Thyroid gland (tissue), 4 donors: ENCODE measurements at regions not wholly inside any gene's neighbourhood (a gene's known extent, or its start where the extent isn't known, plus 50 kb on each side); places are given as distances from the start of the nearest gene placed in this dataset.

Experiments used
- DNase-seq, 2 donors: peaks; one replicate each; pipeline ENCODE4 v3.0.0-alpha.2; 2019
- H3K27ac ChIP-seq, 3 donors: fragments of 200-600 bp; sonication (generic); 1 replicate in 2 of 3; 2 replicates in 1 of 3; pipeline ENCODE4 v1.5.1; 2016 to 2019; ENCODE audit warnings: mild to moderate bottlenecking in 1 of 3, moderate library complexity in 1 of 3
- H3K27me3 ChIP-seq: fragments of 200-600 bp; sonication (generic); one replicate; pipeline ENCODE4 v1.5.1; 2019
- H3K36me3 ChIP-seq, 2 donors: fragments of 200-600 bp; sonication (generic); one replicate each; pipeline ENCODE4 v1.5.1; 2016 to 2019
- H3K4me1 ChIP-seq, 2 donors: fragments of 200-600 bp; sonication (generic); one replicate each; pipeline ENCODE4 v1.5.1; 2017 to 2019
- H3K4me3 ChIP-seq, 3 donors: fragments of 200-600 bp; sonication (generic); replicated peaks in 1 of 3; 1 replicate in 2 of 3; 2 replicates in 1 of 3; pipeline ENCODE4 v1.5.1; 2016; ENCODE audit warnings: mild to moderate bottlenecking in 1 of 3
- H3K9me3 ChIP-seq: fragments of 200-600 bp; sonication (generic); one replicate; pipeline ENCODE4 v1.5.1; 2017
- CTCF ChIP-seq, 6 experiments: fragments of 200-600 bp in 3 of 6; fragments of 450-650 bp in 3 of 6; sonication (generic) in 3 of 6; IDR thresholded peaks; one replicate each; pipeline ENCODE4 v1.5.1; 2016 to 2019; ENCODE audit warnings: antibody characterized with exemption in 6 of 6, mild to moderate bottlenecking in 2 of 6, inconsistent platforms in 1 of 6, moderate library complexity in 1 of 6
- POLR2A ChIP-seq, 2 donors: fragments of 450-650 bp; IDR thresholded peaks; one replicate each; pipeline ENCODE4 v1.6.1; 2017; ENCODE audit warnings: antibody characterized with exemption in 2 of 2, mild to moderate bottlenecking in 2 of 2, moderate library complexity in 1 of 2
- WGBS, 2 donors: methylation state at CpG; one replicate each; pipeline ENCODE4 v1.1.5; 2017; 5-methylcytosine and 5-hydroxymethylcytosine counted together
- intact Hi-C: fragments of 100-400 bp; cut with DNase I; formaldehyde crosslinking; loops from one replicate; pipeline ENCODE4 v1.15.1; 2023

- H3K27ac ChIP-seq = no peak overlapping the region
- TF ChIP-seq CTCF (IDR thresholded peaks at IDR 0.05) (no peak), POLR2A (IDR thresholded peaks at IDR 0.05) (no peak)
- no peak for DNase-seq
- intact Hi-C loops = no loop called here
- no peak overlapping the region for H3K4me3 ChIP-seq
- H3K36me3 ChIP-seq = no peaks in the 10 kb centered on the region
- WGBS, 2 donors = 89 to 95% methylated on average over 2 of the region's 2 CpGs
- H3K4me1 ChIP-seq = no peaks in the 10 kb centered on the region
- no peaks in the 10 kb centered on the region for H3K27me3 ChIP-seq
- no peaks in the 10 kb centered on the region for H3K9me3 ChIP-seq
Observed at GRCh38 chr7:120165227-120165626, 107.7 kb upstream of the KCND2 start.

DNA sequence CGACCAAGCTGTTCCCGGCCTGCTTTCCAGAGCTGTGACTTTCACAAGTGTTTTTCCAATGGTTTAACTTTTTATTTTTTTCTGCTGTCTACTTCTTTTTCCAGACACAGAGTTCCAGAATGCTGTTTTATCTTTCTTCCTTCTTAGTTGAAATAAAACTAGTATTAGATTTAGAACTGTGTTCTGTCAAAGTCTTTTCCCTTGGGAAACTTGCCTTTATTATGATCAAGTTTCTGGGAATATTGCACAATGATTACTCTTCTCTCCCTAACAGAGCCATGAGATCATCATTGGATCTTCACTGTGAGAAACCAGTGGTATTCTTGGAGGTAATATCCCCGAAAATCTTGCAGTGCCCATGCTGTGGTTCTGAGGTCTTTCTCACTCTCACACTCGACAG, 104.9 kb upstream of the KCND2 start:
- intact Hi-C loops = no loop called here
- 69 to 79% methylated on average over 4 of the region's 4 CpGs for WGBS, 2 donors
- DNase-seq = no peak

GRCh38 chr7:120169996-120170783, 102.8 kb upstream of the KCND2 start:
- DNase-seq = no peak
- no peak overlapping the region for H3K4me3 ChIP-seq
- peak overlapping the region in 1 of 3 donors; percentile 3 for H3K27ac ChIP-seq
- H3K36me3 ChIP-seq = no peaks in the 10 kb centered on the region
- H3K9me3 ChIP-seq = no peaks in the 10 kb centered on the region
- no peaks in the 10 kb centered on the region for H3K4me1 ChIP-seq
- 67 to 69% methylated on average over 2 of the region's 2 CpGs for WGBS, 2 donors
- H3K27me3 ChIP-seq = no peaks in the 10 kb centered on the region
- intact Hi-C loops = no loop called here
- no peak for TF ChIP-seq POLR2A (IDR thresholded peaks at IDR 0.05)
- no peak for TF ChIP-seq CTCF (IDR thresholded peaks at IDR 0.05)

More for the DNA sequence above, 104.9 kb upstream of the KCND2 start:
- H3K36me3 ChIP-seq = no peaks in the 10 kb centered on the region
- H3K9me3 ChIP-seq = no peaks in the 10 kb centered on the region
- H3K27ac ChIP-seq = peak overlapping the region in 2 of 3 donors; percentile 36 to 39
- no peaks in the 10 kb centered on the region for H3K27me3 ChIP-seq
- H3K4me3 ChIP-seq = no peak overlapping the region
- no peak for TF ChIP-seq POLR2A (IDR thresholded peaks at IDR 0.05)
- no peak for TF ChIP-seq CTCF (IDR thresholded peaks at IDR 0.05)
- H3K4me1 ChIP-seq = no peaks in the 10 kb centered on the region

- H3K4me3 ChIP-seq = no peak overlapping the region
Observed at GRCh38 chr7:120170834-120171233, 102.1 kb upstream of the KCND2 start.

More at GRCh38 chr7:120170834-120171233, 102.1 kb upstream of the KCND2 start:
- TF ChIP-seq CTCF (IDR thresholded peaks at IDR 0.05) = no peak
- no peak for TF ChIP-seq POLR2A (IDR thresholded peaks at IDR 0.05)
- no peak for DNase-seq
- Histone ChIP-seq H3K36me3 (no peaks in the 10 kb centered on the region), H3K27me3 (no peaks in the 10 kb centered on the region), H3K9me3 (no peaks in the 10 kb centered on the region), H3K4me1 (no peaks in the 10 kb centered on the region), H3K27ac (peak overlapping the region in 1 of 3 donors; percentile 3)
- intact Hi-C loops = no loop called here
